H1 (cell line): ENCODE measurements at regions not wholly inside any gene's neighbourhood (a gene's known extent, or its start where the extent isn't known, plus 50 kb on each side); places are given as distances from the start of the nearest gene placed in this dataset.

Experiments used
- GTF2F1 ChIP-seq: IDR thresholded peaks from 2 replicates; pipeline ENCODE4 v1.6.1; 2012; ENCODE audit warnings: low read depth, low read length, improper control_type of control experiment, borderline replicate concordance
- MAX ChIP-seq: IDR thresholded peaks from 2 replicates; pipeline ENCODE4 v1.6.1; 2012; ENCODE audit warnings: inconsistent platforms
- RXRA ChIP-seq: IDR thresholded peaks from 2 replicates; pipeline ENCODE4 v1.6.1; 2011; ENCODE audit warnings: low read depth, mild to moderate bottlenecking, low read length, moderate library complexity; ENCODE audit not compliant: insufficient read depth
- SAP30 ChIP-seq: fragments of 300-600 bp; sonication (generic); IDR thresholded peaks from 2 replicates; pipeline ENCODE4 v1.7.1; 2012; ENCODE audit warnings: low read length, moderate library complexity, mild to moderate bottlenecking, inconsistent platforms; ENCODE audit not compliant: insufficient read depth, insufficient replicate concordance
- TEAD4 ChIP-seq: IDR thresholded peaks from 2 replicates; pipeline ENCODE4 v1.6.1; 2012; ENCODE audit warnings: low read depth, low read length, inconsistent platforms, mixed read lengths

- no peak for TF ChIP-seq SAP30
- no peak for TF ChIP-seq MAX
- no peak for TF ChIP-seq GTF2F1
- no peak for TF ChIP-seq TEAD4
- no peak for TF ChIP-seq RXRA
These were observed 571.9 kb upstream of the FTMT start (continued) for GRCh38 chr5:121279801-121280200.
